Activated CD4-positive, alpha-beta memory T cell treated with anti-CD3 and anti-CD28 coated beads, Interleukin-2, amount 10 ng/mL, durations not matched to agents 7 days and 5 days (primary cell): ENCODE measurements at regions not wholly inside any gene's neighbourhood (a gene's known extent, or its start where the extent isn't known, plus 50 kb on each side); places are given as distances from the start of the nearest gene placed in this dataset.

Experiments
- CTCF ChIA-PET: fragments of 350-600 bp; sonication (Branson Sonifier 250); formaldehyde crosslinking; loops from one replicate; lab custom pipeline; 2021; ENCODE audit warnings: antibody characterized with exemption, inconsistent platforms; lab: Charles Lee
- POLR2A ChIA-PET: fragments of 350-600 bp; sonication (Branson Sonifier 250); formaldehyde crosslinking; loops from one replicate; lab custom pipeline; 2021; ENCODE audit warnings: antibody characterized with exemption; lab: Charles Lee
- DNase-seq: peaks from one replicate; pipeline ENCODE4 v3.0.0-alpha.2; 2020
- H3K27ac Mint-ChIP-seq: one replicate; pipeline ENCODE4 v1.8.0; 2021; ENCODE audit warnings: mild to moderate bottlenecking, mixed read lengths
- H3K27me3 Mint-ChIP-seq: one replicate; pipeline ENCODE4 v1.8.0; 2021; ENCODE audit warnings: mixed read lengths
- H3K36me3 Mint-ChIP-seq: one replicate; pipeline ENCODE4 v1.8.0; 2021; ENCODE audit warnings: low read depth, mixed read lengths
- H3K4me1 Mint-ChIP-seq: one replicate; pipeline ENCODE4 v1.8.0; 2021; ENCODE audit warnings: mixed read lengths
- H3K4me3 Mint-ChIP-seq: one replicate; pipeline ENCODE4 v1.8.0; 2021; ENCODE audit warnings: mild to moderate bottlenecking, mixed read lengths
- H3K9me3 Mint-ChIP-seq: one replicate; pipeline ENCODE4 v1.8.0; 2021; ENCODE audit warnings: mixed read lengths

- no peak for DNase-seq
- Mint-ChIP-seq H3K9me3 (peaks cover 15% of the 10 kb centered on the region), H3K4me3 (no peak overlapping the region), H3K27ac (no peak overlapping the region), H3K27me3 (no peaks in the 10 kb centered on the region), H3K4me1 (no peaks in the 10 kb centered on the region), H3K36me3 (no peaks in the 10 kb centered on the region)
- POLR2A ChIA-PET = no interaction called here
- CTCF ChIA-PET = no interaction called here
These were observed 107.2 kb upstream of the KCNH7 start for GRCh38 chr2:162945785-162946184.

GRCh38 chr2:162938387-162938786, 99.8 kb upstream of the KCNH7 start:
- Mint-ChIP-seq H3K27ac (no peak overlapping the region), H3K36me3 (no peaks in the 10 kb centered on the region)
- CTCF ChIA-PET = no interaction called here

DNA sequence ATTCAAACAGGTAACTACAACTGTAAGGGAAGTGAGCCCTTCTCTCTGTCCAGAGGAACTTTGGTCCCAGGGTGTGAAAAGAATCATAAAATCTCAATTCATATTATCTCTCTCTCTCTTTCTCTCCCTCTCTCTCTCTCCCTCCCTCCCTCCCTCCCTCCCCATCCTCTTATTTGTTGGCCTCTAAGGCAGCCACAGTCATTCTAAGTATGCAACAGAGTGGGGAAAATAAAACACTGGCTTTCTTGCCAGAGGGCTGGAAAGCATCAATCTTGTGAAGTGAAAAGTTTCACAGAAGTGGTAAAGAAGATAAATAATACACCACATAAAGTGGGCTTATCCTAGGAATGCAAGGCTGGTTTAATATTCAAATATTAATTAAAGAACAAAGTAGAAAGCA, 95.6 kb upstream of the KCNH7 start:
- Mint-ChIP-seq H3K9me3 (no peaks in the 10 kb centered on the region), H3K27me3 (no peaks in the 10 kb centered on the region), H3K4me3 (no peak overlapping the region), H3K36me3 (no peaks in the 10 kb centered on the region), H3K4me1 (no peaks in the 10 kb centered on the region), H3K27ac (no peak overlapping the region)
- ChIA-PET CTCF (no interaction called here), POLR2A (no interaction called here)
- DNase-seq = no peak

More at GRCh38 chr2:162938387-162938786, 99.8 kb upstream of the KCNH7 start:
- POLR2A ChIA-PET = no interaction called here
- DNase-seq = no peak
- Mint-ChIP-seq H3K4me1 (no peaks in the 10 kb centered on the region), H3K27me3 (no peaks in the 10 kb centered on the region), H3K4me3 (no peak overlapping the region), H3K9me3 (peaks cover 5% of the 10 kb centered on the region)

GRCh38 chr2:162932416-162932815, 93.8 kb upstream of the KCNH7 start:
- Mint-ChIP-seq H3K27me3 (no peaks in the 10 kb centered on the region), H3K36me3 (no peaks in the 10 kb centered on the region), H3K9me3 (no peaks in the 10 kb centered on the region), H3K27ac (no peak overlapping the region), H3K4me1 (no peaks in the 10 kb centered on the region), H3K4me3 (no peak overlapping the region)
- CTCF ChIA-PET = no interaction called here
- POLR2A ChIA-PET = no interaction called here
- no peak for DNase-seq

GRCh38 chr2:162929571-162929970, 91.0 kb upstream of the KCNH7 start:
- Mint-ChIP-seq H3K27me3 (no peaks in the 10 kb centered on the region), H3K4me1 (no peaks in the 10 kb centered on the region), H3K36me3 (no peaks in the 10 kb centered on the region), H3K27ac (no peak overlapping the region), H3K4me3 (no peak overlapping the region), H3K9me3 (no peaks in the 10 kb centered on the region)
- POLR2A ChIA-PET = no interaction called here
- DNase-seq = no peak
- CTCF ChIA-PET = no interaction called here

GRCh38 chr2:162928356-162928755, 89.8 kb upstream of the KCNH7 start:
- Mint-ChIP-seq H3K36me3 (no peaks in the 10 kb centered on the region), H3K4me3 (no peak overlapping the region), H3K27ac (no peak overlapping the region), H3K9me3 (no peaks in the 10 kb centered on the region), H3K4me1 (no peaks in the 10 kb centered on the region), H3K27me3 (no peaks in the 10 kb centered on the region)
- no peak for DNase-seq
- CTCF ChIA-PET = no interaction called here
- POLR2A ChIA-PET = no interaction called here

DNA sequence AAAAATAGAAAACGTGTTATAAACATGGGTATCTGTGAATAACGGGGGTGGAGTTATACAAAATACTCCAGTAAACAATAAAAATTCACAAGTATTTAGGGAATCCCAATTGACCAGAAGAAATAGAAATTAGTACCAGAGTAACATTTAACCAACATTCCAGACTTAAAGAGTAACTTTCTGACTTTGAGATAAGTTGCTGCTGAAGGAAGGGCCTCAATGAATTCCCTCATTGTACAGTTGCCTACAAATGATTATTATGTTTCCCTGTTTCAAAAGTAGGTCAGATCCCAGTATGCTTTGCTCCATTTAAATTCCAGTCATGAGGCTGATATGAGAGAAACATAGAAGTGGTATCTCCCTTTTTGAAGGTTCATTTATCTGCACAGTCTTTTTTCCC, 88.3 kb upstream of the KCNH7 start:
- Mint-ChIP-seq H3K9me3 (no peaks in the 10 kb centered on the region), H3K36me3 (no peaks in the 10 kb centered on the region), H3K4me1 (no peaks in the 10 kb centered on the region), H3K27ac (no peak overlapping the region), H3K4me3 (no peak overlapping the region), H3K27me3 (no peaks in the 10 kb centered on the region)
- POLR2A ChIA-PET = no interaction called here
- DNase-seq = no peak
- CTCF ChIA-PET = no interaction called here

DNA sequence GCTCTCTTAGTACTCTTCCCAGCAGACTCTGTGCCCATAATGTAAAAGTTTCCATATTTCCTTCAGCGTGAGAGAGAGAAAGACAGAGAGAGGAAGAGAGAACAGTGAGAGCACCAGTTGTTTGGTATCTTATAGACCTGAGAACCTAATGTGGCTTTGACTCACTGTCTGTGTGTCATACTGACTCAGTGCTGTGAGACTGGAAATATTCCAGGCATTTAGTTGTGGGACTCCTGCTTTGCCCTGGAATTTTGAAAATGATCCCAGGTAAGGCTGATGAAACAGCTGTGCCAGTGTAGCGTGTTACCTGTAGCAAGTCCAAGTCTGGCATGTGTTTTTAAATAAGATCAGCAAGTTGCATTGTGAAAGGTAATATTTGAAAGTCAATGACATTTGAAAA, 87.9 kb upstream of the KCNH7 start:
- no peaks in the 10 kb centered on the region for H3K9me3 Mint-ChIP-seq
- ChIA-PET POLR2A (no interaction called here), CTCF (no interaction called here)
- no peak for DNase-seq
- H3K36me3 Mint-ChIP-seq = no peaks in the 10 kb centered on the region
- H3K27ac Mint-ChIP-seq = no peak overlapping the region
- H3K27me3 Mint-ChIP-seq = no peaks in the 10 kb centered on the region
- no peak overlapping the region for H3K4me3 Mint-ChIP-seq
- no peaks in the 10 kb centered on the region for H3K4me1 Mint-ChIP-seq

DNA sequence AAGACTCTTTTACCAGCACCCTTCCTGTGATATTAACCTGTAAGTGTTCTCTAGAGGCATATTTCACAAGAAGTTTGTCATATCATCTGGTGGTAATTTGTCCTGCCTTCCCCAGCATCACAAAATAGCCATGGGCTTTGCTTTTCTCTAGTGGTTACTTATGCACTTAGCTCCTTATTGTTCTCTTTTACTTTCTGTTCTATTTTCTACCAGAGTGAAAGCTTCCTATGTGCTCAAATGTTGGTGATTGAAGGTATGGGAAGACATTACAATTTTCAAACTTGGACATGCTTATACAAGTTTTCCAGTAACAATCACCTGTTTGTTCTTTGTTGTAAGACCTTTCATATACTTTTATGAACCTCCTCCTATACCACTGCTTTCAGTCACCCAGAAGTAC, 87.0 kb upstream of the KCNH7 start:
- Mint-ChIP-seq H3K27me3 (no peaks in the 10 kb centered on the region), H3K4me3 (no peak overlapping the region), H3K36me3 (no peaks in the 10 kb centered on the region), H3K27ac (no peak overlapping the region), H3K9me3 (no peaks in the 10 kb centered on the region), H3K4me1 (no peaks in the 10 kb centered on the region)
- CTCF ChIA-PET = no interaction called here
- DNase-seq = no peak
- POLR2A ChIA-PET = no interaction called here

DNA sequence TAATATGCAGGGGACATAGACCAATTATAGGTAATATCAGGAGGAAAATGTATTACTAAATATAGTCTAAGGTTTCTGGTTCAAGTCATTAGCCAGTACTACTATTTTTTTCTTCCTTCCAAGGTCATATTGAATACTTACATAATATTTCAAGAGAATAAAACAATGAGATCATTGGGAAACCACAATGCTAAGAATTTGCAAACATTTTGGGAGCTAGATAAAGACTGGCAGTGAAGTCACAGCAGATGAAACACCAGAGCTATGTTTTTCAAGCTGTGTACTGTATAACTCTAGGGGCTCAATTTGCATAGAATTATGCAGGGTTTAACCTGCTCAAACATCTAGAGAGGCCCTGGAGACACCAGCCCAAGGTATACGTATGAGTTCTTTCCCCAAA, 80.5 kb upstream of the KCNH7 start:
- Mint-ChIP-seq H3K4me1 (no peaks in the 10 kb centered on the region), H3K4me3 (no peak overlapping the region), H3K36me3 (no peaks in the 10 kb centered on the region), H3K9me3 (peaks cover 6% of the 10 kb centered on the region), H3K27ac (no peak overlapping the region), H3K27me3 (no peaks in the 10 kb centered on the region)
- POLR2A ChIA-PET = no interaction called here
- CTCF ChIA-PET = no interaction called here
- no peak for DNase-seq

- no peak overlapping the region for H3K27ac Mint-ChIP-seq
- CTCF ChIA-PET = no interaction called here
- no peaks in the 10 kb centered on the region for H3K4me1 Mint-ChIP-seq
These were observed 79.1 kb upstream of the KCNH7 start for GRCh38 chr2:162917626-162918025.

DNA sequence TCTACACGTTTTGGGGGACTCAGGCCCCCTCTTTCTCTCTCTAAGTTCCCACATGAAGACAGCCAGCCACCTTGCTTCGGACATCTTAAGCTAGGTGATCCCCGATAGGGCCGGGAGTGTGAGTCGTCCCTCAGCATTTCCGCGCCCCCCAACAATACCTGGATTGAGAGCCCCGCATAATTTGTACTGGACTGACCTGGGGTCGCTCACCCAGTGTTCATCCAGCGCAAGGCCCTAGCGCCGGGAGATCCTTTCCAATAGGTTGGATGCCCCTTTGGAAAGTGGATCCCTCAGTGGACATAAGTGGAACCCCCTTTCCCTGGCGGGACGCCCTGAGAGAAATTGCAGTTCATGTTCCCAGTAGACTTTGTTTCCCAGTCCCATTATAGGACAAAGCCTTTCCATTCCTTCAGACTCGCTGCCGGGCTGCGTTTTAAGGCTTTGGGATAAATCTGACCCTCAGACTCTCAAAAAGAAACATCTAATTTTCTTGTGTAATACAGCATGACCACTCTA, 77.8 kb upstream of the KCNH7 start:
- Mint-ChIP-seq H3K4me1 (no peaks in the 10 kb centered on the region), H3K27ac (no peak overlapping the region), H3K27me3 (no peaks in the 10 kb centered on the region), H3K36me3 (no peaks in the 10 kb centered on the region), H3K9me3 (peaks cover 6% of the 10 kb centered on the region), H3K4me3 (no peak overlapping the region)
- ChIA-PET POLR2A (no interaction called here), CTCF (no interaction called here)
- DNase-seq = no peak

More at GRCh38 chr2:162917626-162918025, 79.1 kb upstream of the KCNH7 start:
- no peaks in the 10 kb centered on the region for H3K27me3 Mint-ChIP-seq
- no peak for DNase-seq
- H3K4me3 Mint-ChIP-seq = no peak overlapping the region
- peaks cover 6% of the 10 kb centered on the region for H3K9me3 Mint-ChIP-seq
- H3K36me3 Mint-ChIP-seq = no peaks in the 10 kb centered on the region
- POLR2A ChIA-PET = no interaction called here

GRCh38 chr2:162915858-162916257, 77.3 kb upstream of the KCNH7 start:
- no peak overlapping the region for H3K27ac Mint-ChIP-seq
- no peaks in the 10 kb centered on the region for H3K36me3 Mint-ChIP-seq
- H3K9me3 Mint-ChIP-seq = peaks cover 6% of the 10 kb centered on the region
- CTCF ChIA-PET = no interaction called here
- POLR2A ChIA-PET = no interaction called here
- no peak for DNase-seq
- H3K27me3 Mint-ChIP-seq = no peaks in the 10 kb centered on the region
- H3K4me1 Mint-ChIP-seq = no peaks in the 10 kb centered on the region
- no peak overlapping the region for H3K4me3 Mint-ChIP-seq

- H3K9me3 Mint-ChIP-seq = peaks cover 6% of the 10 kb centered on the region
- H3K4me3 Mint-ChIP-seq = no peak overlapping the region
- no peak for DNase-seq
- H3K27ac Mint-ChIP-seq = no peak overlapping the region
- POLR2A ChIA-PET = no interaction called here
- CTCF ChIA-PET = no interaction called here
- no peaks in the 10 kb centered on the region for H3K36me3 Mint-ChIP-seq
- H3K27me3 Mint-ChIP-seq = no peaks in the 10 kb centered on the region
- H3K4me1 Mint-ChIP-seq = no peaks in the 10 kb centered on the region
These were observed 75.6 kb upstream of the KCNH7 start for GRCh38 chr2:162914161-162914560.
